Caco-2 (cell line): ENCODE measurements at regions not wholly inside any gene's neighbourhood (a gene's known extent, or its start where the extent isn't known, plus 50 kb on each side); places are given as distances from the start of the nearest gene placed in this dataset.

Experiments
- BruUV-seq: library from RNA; stranded (reverse); fragments of 400-500 nt; replicated peaks from 2 replicates; lab custom pipeline; 2021; lab: Mats Ljungman, UMichigan
- CTCF ChIA-PET: fragments of 300-600 bp; sonication (Branson Sonifier 250); formaldehyde crosslinking; loops from one replicate; lab custom pipeline; 2022; ENCODE audit warnings: antibody characterized with exemption; lab: Charles Lee
- POLR2A ChIA-PET: fragments of 300-600 bp; sonication (Branson Sonifier 250); formaldehyde crosslinking; loops from one replicate; lab custom pipeline; 2022; ENCODE audit warnings: antibody characterized with exemption; lab: Charles Lee
- DNase-seq, 2 experiments: peaks; one replicate each; pipeline versions ENCODE4 v3.0.0 to v3.0.0-alpha.2; 2020 to 2022
- H3K27me3 ChIP-seq: replicated peaks from 2 replicates; pipeline ENCODE4 v1.6.0; 2011; ENCODE audit warnings: low read length; ENCODE audit not compliant: control insufficient read depth, insufficient read depth
- H3K36me3 ChIP-seq: 2 replicates; pipeline ENCODE4 v1.5.1; 2011; ENCODE audit warnings: low read length; ENCODE audit not compliant: control insufficient read depth, insufficient read depth
- H3K4me1 ChIP-seq: fragments of 250-450 bp; sonication (Bioruptor Pico); 2 replicates; pipeline ENCODE4 v1.5.1; 2020; ENCODE audit warnings: mild to moderate bottlenecking
- H3K4me3 ChIP-seq: 2 replicates; pipeline ENCODE4 v1.5.1; 2011; ENCODE audit warnings: low read depth, mild to moderate bottlenecking, control low read depth, low read length
- H3K9me3 ChIP-seq: fragments of 250-450 bp; sonication (Bioruptor Pico); 2 replicates; pipeline ENCODE4 v1.5.1; 2020; ENCODE audit warnings: mild to moderate bottlenecking, moderate library complexity
- H3K27ac Mint-ChIP-seq: one replicate; pipeline ENCODE4 v1.8.0; 2022; ENCODE audit warnings: mixed read lengths; ENCODE audit not compliant: unreplicated experiment
- H3K27me3 Mint-ChIP-seq: one replicate; pipeline ENCODE4 v1.8.0; 2022; ENCODE audit warnings: mixed read lengths; ENCODE audit not compliant: insufficient read depth, unreplicated experiment
- H3K36me3 Mint-ChIP-seq: one replicate; pipeline ENCODE4 v1.8.0; 2022; ENCODE audit warnings: mild to moderate bottlenecking, mixed read lengths; ENCODE audit not compliant: insufficient read depth, unreplicated experiment
- H3K4me1 Mint-ChIP-seq: one replicate; pipeline ENCODE4 v1.8.0; 2022; ENCODE audit warnings: low read depth, mixed read lengths; ENCODE audit not compliant: unreplicated experiment
- H3K4me3 Mint-ChIP-seq: one replicate; pipeline ENCODE4 v1.8.0; 2022; ENCODE audit warnings: mild to moderate bottlenecking, moderate library complexity, mixed read lengths; ENCODE audit not compliant: unreplicated experiment
- H3K9me3 Mint-ChIP-seq: one replicate; pipeline ENCODE4 v1.8.0; 2022; ENCODE audit warnings: mixed read lengths; ENCODE audit not compliant: unreplicated experiment
- intact Hi-C: fragments of 100-400 bp; cut with micrococcal nuclease; formaldehyde crosslinking; loops from one replicate; pipeline ENCODE4 v1.10.0; 2022; ENCODE audit not compliant: unreplicated experiment
- TF ChIP-seq, protein P1 (sequence below), 2 experiments: fragments of 200-600 bp in 1 of 2; IDR thresholded peaks; 1 replicate in 1 of 2; 2 replicates in 1 of 2; pipeline versions ENCODE4 v1.5.1 to v1.8.0; 2011 to 2022; ENCODE audit warnings: antibody characterized with exemption in 1 of 2, control low read depth in 1 of 2, inconsistent platforms in 1 of 2, low read depth in 1 of 2, low read length in 1 of 2, mild to moderate bottlenecking in 1 of 2, moderate library complexity in 1 of 2; ENCODE audit not compliant: insufficient read depth in 1 of 2, severe bottlenecking in 1 of 2, unreplicated experiment in 1 of 2

DNA sequence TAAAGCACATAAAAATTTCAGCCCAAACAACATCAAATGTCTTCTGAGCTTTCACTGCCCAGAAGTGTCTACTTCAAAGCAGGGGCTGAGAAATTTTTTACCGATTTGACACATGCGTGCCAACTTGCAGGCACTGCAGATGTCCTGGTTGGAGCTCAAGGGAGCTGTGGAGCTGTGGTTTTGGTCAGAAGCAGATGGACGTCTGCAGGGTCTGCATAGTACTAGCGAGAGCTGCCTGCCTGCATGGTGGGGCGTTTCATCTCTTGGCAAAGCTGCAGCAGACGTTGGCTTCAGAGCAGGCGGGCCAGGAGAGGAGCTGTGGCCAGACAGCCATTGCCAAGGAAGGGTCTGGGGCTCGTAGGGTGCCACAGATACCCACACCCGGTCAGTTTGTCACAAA lies 296.7 kb downstream of the GLRX3 start:
- Histone ChIP-seq H3K4me1 (no peaks in the 10 kb centered on the region), H3K4me3 (no peak overlapping the region), H3K9me3 (no peaks in the 10 kb centered on the region), H3K36me3 (no peaks in the 10 kb centered on the region), H3K27me3 (no peaks in the 10 kb centered on the region)
- H3K4me3 Mint-ChIP-seq, result no peak overlapping the region
- no peak for DNase-seq
- H3K9me3 Mint-ChIP-seq, result peaks cover 46% of the 10 kb centered on the region
- ChIA-PET CTCF (no interaction called here), POLR2A (no interaction called here)
- H3K4me1 Mint-ChIP-seq, result no peaks in the 10 kb centered on the region
- H3K27ac Mint-ChIP-seq, result no peak overlapping the region
- no peaks in the 10 kb centered on the region for H3K36me3 Mint-ChIP-seq
- TF ChIP-seq, protein P1, sequence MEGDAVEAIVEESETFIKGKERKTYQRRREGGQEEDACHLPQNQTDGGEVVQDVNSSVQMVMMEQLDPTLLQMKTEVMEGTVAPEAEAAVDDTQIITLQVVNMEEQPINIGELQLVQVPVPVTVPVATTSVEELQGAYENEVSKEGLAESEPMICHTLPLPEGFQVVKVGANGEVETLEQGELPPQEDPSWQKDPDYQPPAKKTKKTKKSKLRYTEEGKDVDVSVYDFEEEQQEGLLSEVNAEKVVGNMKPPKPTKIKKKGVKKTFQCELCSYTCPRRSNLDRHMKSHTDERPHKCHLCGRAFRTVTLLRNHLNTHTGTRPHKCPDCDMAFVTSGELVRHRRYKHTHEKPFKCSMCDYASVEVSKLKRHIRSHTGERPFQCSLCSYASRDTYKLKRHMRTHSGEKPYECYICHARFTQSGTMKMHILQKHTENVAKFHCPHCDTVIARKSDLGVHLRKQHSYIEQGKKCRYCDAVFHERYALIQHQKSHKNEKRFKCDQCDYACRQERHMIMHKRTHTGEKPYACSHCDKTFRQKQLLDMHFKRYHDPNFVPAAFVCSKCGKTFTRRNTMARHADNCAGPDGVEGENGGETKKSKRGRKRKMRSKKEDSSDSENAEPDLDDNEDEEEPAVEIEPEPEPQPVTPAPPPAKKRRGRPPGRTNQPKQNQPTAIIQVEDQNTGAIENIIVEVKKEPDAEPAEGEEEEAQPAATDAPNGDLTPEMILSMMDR (IDR thresholded peaks at IDR 0.05; ENCODE audit: insufficient read depth in 1 of 2, low read depth in 1 of 2, low read length in 1 of 2, severe bottlenecking in 1 of 2, unreplicated experiment in 1 of 2), result no peak
- H3K27me3 Mint-ChIP-seq, result peaks cover 4% of the 10 kb centered on the region
- intact Hi-C loops, result no loop called here
- no TSS peak for BruUV-seq

DNA sequence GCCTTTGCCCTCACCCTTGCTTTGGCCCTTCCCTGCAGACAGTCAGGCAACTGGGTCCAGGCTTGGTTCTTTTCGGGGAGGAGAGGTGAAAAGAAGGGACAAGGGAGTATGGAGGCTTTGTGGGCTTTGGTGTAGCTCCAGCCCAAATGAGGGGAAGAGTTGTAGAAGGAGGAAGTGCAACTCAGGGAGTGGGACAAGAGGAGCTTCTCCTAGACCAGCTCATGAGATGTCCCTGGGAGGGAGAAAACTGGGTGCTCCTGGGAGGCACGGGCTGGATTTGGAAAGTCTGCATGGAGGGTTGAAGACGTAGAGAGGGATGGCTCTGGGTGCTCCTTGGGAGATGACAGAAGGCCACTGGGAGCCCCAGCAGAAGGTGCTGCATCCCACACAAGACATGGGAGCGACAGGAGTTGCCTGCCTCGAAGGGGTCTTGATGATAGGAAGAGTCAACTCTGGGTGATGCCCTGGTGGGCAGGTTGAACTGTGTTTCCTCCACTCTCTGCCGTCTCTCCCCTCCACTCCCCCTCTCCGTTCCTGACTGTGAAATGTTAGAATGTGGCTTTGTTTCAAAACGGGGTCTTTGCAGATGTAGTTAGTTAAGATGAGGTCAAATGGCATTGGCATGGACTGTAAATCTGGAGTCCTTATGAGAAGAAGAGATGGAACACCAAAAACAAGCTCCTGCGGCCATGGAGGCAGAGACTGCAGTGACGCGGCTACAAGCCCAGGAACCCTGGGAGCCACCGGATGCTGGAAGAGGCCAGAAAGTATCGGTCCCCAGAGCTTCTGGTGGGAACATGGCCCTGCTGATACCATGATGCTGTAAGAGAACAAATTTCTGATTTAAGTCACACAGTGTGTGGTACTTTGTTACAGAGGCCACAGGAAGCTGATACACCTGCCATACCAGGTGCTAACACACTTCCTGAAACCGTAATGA lies 298.5 kb downstream of the GLRX3 start:
- Histone ChIP-seq H3K4me3 (no peak overlapping the region), H3K36me3 (no peaks in the 10 kb centered on the region), H3K27me3 (no peaks in the 10 kb centered on the region), H3K4me1 (no peaks in the 10 kb centered on the region), H3K9me3 (no peaks in the 10 kb centered on the region)
- Mint-ChIP-seq H3K4me1 (no peaks in the 10 kb centered on the region), H3K27me3 (peaks cover 4% of the 10 kb centered on the region), H3K9me3 (peaks cover 46% of the 10 kb centered on the region), H3K4me3 (no peak overlapping the region), H3K27ac (no peak overlapping the region), H3K36me3 (no peaks in the 10 kb centered on the region)
- TF ChIP-seq, protein P1 (IDR thresholded peaks at IDR 0.05; ENCODE audit: insufficient read depth in 1 of 2, low read depth in 1 of 2, low read length in 1 of 2, severe bottlenecking in 1 of 2, unreplicated experiment in 1 of 2), result no peak
- no peak for DNase-seq
- CTCF ChIA-PET, result no interaction called here
- BruUV-seq, result no TSS peak
- POLR2A ChIA-PET, result no interaction called here
- intact Hi-C loops, result no loop called here

DNA sequence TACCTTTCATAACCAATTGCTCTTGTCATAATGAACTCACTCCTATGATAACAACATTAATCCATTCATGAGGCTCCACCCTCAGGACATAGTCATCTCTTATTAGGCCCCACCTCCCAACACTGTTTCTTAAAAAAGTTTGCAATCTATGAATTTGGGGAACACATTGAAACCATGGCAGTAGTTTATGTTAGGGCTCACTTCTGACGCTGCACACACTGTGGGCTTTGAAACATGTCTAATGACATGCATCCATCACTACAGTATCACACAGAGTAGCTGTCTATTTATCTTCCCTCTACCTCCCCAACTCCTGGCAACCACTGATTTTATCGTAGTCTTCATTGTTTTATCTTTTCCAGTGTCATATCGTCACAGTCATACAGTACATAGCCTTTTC lies 299.8 kb downstream of the GLRX3 start:
- CTCF ChIA-PET, result no interaction called here
- TF ChIP-seq, protein P1 (IDR thresholded peaks at IDR 0.05; ENCODE audit: insufficient read depth in 1 of 2, low read depth in 1 of 2, low read length in 1 of 2, severe bottlenecking in 1 of 2, unreplicated experiment in 1 of 2), result no peak
- H3K36me3 Mint-ChIP-seq, result no peaks in the 10 kb centered on the region
- intact Hi-C loops, result no loop called here
- no TSS peak for BruUV-seq
- H3K9me3 Mint-ChIP-seq, result peaks cover 42% of the 10 kb centered on the region
- no peaks in the 10 kb centered on the region for H3K27me3 ChIP-seq
- no peak overlapping the region for H3K27ac Mint-ChIP-seq
- peaks cover 4% of the 10 kb centered on the region for H3K27me3 Mint-ChIP-seq
- H3K4me1 ChIP-seq, result no peaks in the 10 kb centered on the region
- no peak for DNase-seq
- POLR2A ChIA-PET, result no interaction called here
- H3K4me3 ChIP-seq, result no peak overlapping the region
- no peaks in the 10 kb centered on the region for H3K9me3 ChIP-seq
- H3K36me3 ChIP-seq, result no peaks in the 10 kb centered on the region
- no peaks in the 10 kb centered on the region for H3K4me1 Mint-ChIP-seq
- no peak overlapping the region for H3K4me3 Mint-ChIP-seq
